Body of pancreas (tissue), 4 donors: ENCODE measurements at regions not wholly inside any gene's neighbourhood (a gene's known extent, or its start where the extent isn't known, plus 50 kb on each side); places are given as distances from the start of the nearest gene placed in this dataset.

Source experiments
- ATAC-seq: fragments of 150-250 bp; one replicate; pipeline ENCODE4 v1.9.1; 2016
- DNase-seq, 4 donors: peaks; one replicate each; pipeline ENCODE4 v3.0.0-alpha.2; 2019
- H3K27ac ChIP-seq, 4 donors: fragments of 200-600 bp; sonication (generic); 1 replicate in 3 of 4; 2 replicates in 1 of 4; pipeline versions ENCODE4 v1.5.1 to v1.6.1; 2016 to 2019; ENCODE audit warnings: mild to moderate bottlenecking in 1 of 4, mixed read lengths in 1 of 4, moderate library complexity in 1 of 4
- H3K27me3 ChIP-seq, 2 donors: fragments of 200-600 bp; sonication (generic); one replicate each; pipeline ENCODE4 v1.6.0; 2016; ENCODE audit warnings: mild to moderate bottlenecking in 1 of 2
- H3K36me3 ChIP-seq, 2 donors: fragments of 200-600 bp; sonication (generic); replicated peaks in 1 of 2; 2 replicates each; pipeline ENCODE4 v1.5.1; 2016; ENCODE audit warnings: low read depth in 2 of 2; ENCODE audit not compliant: insufficient read depth in 1 of 2
- H3K4me1 ChIP-seq: fragments of 200-600 bp; sonication (generic); one replicate; pipeline ENCODE4 v1.6.0; 2016
- H3K4me3 ChIP-seq, 2 donors: fragments of 200-600 bp; sonication (generic); 1 replicate in 1 of 2; 2 replicates in 1 of 2; pipeline ENCODE4 v1.5.1; 2016 to 2019
- H3K9me3 ChIP-seq, 3 donors: fragments of 200-600 bp; sonication (generic); 1 replicate in 2 of 3; 2 replicates in 1 of 3; pipeline ENCODE4 v1.5.1; 2016
- POLR2A ChIP-seq, 3 donors: fragments of 450-650 bp; IDR thresholded peaks; one replicate each; pipeline ENCODE4 v1.6.1; 2016; ENCODE audit warnings: antibody characterized with exemption in 3 of 3, mild to moderate bottlenecking in 2 of 3
- WGBS, 2 donors: methylation state at CpG; one replicate each; pipeline ENCODE4 v1.1.5; 2017; 5-methylcytosine and 5-hydroxymethylcytosine counted together
- intact Hi-C: fragments of 100-400 bp; cut with DNase I; formaldehyde crosslinking; loops from one replicate; pipeline ENCODE4 v1.15.1; 2023
- TF ChIP-seq, protein P1 (sequence below), 7 experiments: fragments of 450-650 bp in 4 of 7; fragments of 200-600 bp in 3 of 7; sonication (generic) in 3 of 7; IDR thresholded peaks; one replicate each; pipeline ENCODE4 v1.5.1; 2016 to 2019; ENCODE audit warnings: antibody characterized with exemption in 7 of 7

DNA sequence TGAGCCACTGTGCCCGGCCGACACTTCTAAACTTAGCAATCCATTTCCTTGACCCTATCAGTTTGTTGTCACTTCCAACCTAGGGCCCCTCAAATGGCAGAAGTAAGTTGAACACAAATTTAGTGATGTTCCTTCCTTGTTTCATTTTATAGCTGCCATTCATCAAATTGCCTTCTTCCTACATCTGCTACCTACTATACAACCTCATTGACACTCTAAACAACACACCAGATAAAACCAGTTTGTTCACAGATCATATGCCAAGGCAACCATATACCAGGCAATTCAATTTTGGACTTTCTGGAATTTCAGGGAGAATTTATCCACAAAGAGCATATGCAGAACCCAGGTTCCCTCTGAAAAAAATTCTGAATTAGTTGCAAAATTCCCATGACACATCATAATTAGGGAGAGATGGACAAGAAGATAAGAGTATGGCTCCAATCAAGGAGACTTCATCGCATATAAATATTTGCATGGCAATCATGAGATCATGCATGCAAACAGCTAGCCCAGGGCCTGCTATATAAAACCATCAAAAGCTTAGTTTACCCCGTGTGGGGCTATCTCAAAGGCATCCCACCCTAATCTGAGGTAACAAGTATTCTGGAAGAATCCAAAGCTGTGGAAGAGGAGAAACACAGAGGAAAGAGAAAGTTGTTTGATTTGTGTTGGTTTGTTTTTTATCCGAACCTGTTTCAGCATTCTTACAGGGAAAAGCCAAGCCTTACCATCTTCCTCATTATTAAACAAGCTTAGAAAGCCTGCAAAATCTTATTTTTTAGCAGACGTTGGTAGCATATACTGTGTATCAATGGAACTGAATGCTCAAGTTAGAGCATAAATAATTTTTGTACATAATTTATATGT, 132.8 kb upstream of the TNFAIP3 start:
- ATAC-seq = no peak
- H3K4me3 ChIP-seq = no peak overlapping the region
- no peak for DNase-seq
- TF ChIP-seq, protein P1, sequence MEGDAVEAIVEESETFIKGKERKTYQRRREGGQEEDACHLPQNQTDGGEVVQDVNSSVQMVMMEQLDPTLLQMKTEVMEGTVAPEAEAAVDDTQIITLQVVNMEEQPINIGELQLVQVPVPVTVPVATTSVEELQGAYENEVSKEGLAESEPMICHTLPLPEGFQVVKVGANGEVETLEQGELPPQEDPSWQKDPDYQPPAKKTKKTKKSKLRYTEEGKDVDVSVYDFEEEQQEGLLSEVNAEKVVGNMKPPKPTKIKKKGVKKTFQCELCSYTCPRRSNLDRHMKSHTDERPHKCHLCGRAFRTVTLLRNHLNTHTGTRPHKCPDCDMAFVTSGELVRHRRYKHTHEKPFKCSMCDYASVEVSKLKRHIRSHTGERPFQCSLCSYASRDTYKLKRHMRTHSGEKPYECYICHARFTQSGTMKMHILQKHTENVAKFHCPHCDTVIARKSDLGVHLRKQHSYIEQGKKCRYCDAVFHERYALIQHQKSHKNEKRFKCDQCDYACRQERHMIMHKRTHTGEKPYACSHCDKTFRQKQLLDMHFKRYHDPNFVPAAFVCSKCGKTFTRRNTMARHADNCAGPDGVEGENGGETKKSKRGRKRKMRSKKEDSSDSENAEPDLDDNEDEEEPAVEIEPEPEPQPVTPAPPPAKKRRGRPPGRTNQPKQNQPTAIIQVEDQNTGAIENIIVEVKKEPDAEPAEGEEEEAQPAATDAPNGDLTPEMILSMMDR (IDR thresholded peaks at IDR 0.05) = no peak
- TF ChIP-seq POLR2A (IDR thresholded peaks at IDR 0.05) = no peak
- peak overlapping the region in 1 of 4 donors; percentile 49 for H3K27ac ChIP-seq
- intact Hi-C loops = no loop called here
- no peaks in the 10 kb centered on the region for H3K4me1 ChIP-seq
- H3K27me3 ChIP-seq = no peaks in the 10 kb centered on the region
- WGBS, 2 donors = 84% methylated on average over 6 of the region's 6 CpGs
- no peaks in the 10 kb centered on the region for H3K36me3 ChIP-seq
- H3K9me3 ChIP-seq = no peaks in the 10 kb centered on the region

DNA sequence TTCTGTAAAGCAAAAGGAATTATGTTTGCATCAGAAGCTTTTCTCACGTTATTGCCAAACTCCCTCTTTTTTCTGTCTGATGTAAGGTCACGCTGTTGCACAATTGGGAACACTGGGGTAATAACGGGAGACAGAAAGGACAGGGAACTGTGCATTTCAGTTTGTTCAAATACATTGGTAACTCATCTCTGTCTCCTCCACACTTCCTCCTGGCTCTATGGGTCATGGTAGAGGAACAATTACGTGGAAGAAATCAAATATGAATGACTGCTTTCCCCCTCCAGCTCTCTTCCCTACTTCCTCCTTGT, 132.2 kb upstream of the TNFAIP3 start:
- intact Hi-C loops = no loop called here
- Histone ChIP-seq H3K27me3 (no peaks in the 10 kb centered on the region), H3K36me3 (no peaks in the 10 kb centered on the region), H3K27ac (peak overlapping the region in 1 of 4 donors; percentile 49), H3K4me3 (no peak overlapping the region), H3K4me1 (no peaks in the 10 kb centered on the region), H3K9me3 (no peaks in the 10 kb centered on the region)
- ATAC-seq (no peak), DNase-seq (peak in 1 of 4 donors; percentile 59)
- TF ChIP-seq POLR2A (IDR thresholded peaks at IDR 0.05) = no peak
- TF ChIP-seq, protein P1 (IDR thresholded peaks at IDR 0.05) = no peak
- WGBS, 2 donors = 64 to 82% methylated on average over 4 of the region's 4 CpGs

DNA sequence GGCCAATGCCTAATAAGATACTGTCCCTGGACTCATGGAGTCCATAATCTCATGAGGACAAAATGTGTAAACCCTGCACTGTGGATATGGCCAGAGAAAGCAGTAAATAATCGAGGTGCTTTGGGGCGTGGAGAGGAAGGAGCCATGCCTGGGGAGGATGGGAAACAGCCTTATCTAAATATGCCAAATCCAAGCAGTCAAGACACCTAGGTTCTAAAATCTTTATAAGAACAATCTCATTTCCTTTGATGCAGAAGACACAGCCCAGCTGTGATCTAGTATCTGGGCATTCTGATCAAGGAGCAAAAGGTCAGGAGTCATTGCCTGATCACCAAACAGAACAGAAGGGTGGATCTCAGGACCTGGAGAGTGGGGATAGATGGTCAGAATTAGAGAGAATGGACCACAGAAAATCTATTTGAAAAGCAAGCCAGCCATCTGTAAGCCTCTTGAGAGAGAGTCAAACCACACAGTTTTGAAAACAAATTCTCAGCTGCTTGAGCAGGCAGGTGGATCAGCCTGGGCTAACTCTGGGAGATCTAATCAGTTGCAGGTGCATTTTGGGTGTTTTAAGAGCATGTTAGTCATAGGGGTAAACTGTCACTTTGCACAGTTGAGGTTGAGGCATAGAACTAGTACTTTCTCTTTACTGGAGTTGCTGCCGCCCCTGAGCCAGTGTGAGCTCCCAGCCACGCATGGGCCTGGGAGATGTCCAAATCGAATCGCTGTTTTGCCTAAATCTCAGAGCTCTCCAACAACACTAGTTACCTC, 130.8 kb upstream of the TNFAIP3 start:
- WGBS, 2 donors = 85 to 95% methylated on average over 6 of the region's 6 CpGs
- Histone ChIP-seq H3K27me3 (no peaks in the 10 kb centered on the region), H3K36me3 (no peaks in the 10 kb centered on the region), H3K4me1 (no peaks in the 10 kb centered on the region), H3K9me3 (no peaks in the 10 kb centered on the region), H3K4me3 (no peak overlapping the region), H3K27ac (no peak overlapping the region)
- TF ChIP-seq, protein P1 (IDR thresholded peaks at IDR 0.05) = no peak
- TF ChIP-seq POLR2A (IDR thresholded peaks at IDR 0.05) = no peak
- ATAC-seq = no peak
- DNase-seq = no peak
- intact Hi-C loops = no loop called here

DNA sequence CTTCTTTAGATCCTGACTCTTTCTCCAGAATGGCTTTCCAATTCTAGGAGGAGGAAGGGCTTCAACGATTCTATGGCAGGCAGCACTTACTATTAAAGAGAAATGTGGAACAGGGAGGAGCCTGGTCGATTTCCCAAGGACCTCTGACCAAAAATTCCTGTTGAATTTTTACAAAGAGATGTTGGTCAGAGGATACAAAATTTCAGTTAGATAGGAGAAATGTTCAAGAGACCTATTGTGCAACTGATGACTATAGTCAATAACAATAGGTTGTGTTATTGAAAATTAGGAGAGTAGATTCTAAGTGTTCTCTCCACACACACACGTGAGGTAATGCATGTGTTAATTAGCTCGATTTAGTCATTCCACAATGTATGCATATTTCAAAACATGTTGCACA, 130.1 kb upstream of the TNFAIP3 start:
- no peaks in the 10 kb centered on the region for H3K27me3 ChIP-seq
- no peak overlapping the region for H3K4me3 ChIP-seq
- 55 to 61% methylated on average over 4 of the region's 4 CpGs for WGBS, 2 donors
- ATAC-seq = no peak
- H3K27ac ChIP-seq = no peak overlapping the region
- intact Hi-C loops = no loop called here
- no peaks in the 10 kb centered on the region for H3K36me3 ChIP-seq
- no peak for DNase-seq
- TF ChIP-seq, protein P1 (IDR thresholded peaks at IDR 0.05) = no peak
- no peak for TF ChIP-seq POLR2A (IDR thresholded peaks at IDR 0.05)
- no peaks in the 10 kb centered on the region for H3K9me3 ChIP-seq
- H3K4me1 ChIP-seq = no peaks in the 10 kb centered on the region
